GM03348 (cell line): ENCODE measurements at regions not wholly inside any gene's neighbourhood (a gene's known extent, or its start where the extent isn't known, plus 50 kb on each side); places are given as distances from the start of the nearest gene placed in this dataset.
"Not testable (repeated sequence)": the region's sequence is repeated elsewhere in the genome, so short reads cannot be mapped to it uniquely, and the experiment has no call there.

ENCODE experiments used
- DNase-seq: peaks from one replicate; pipeline ENCODE4 v3.0.0; 2012; ENCODE audit warnings: low spot score

DNA sequence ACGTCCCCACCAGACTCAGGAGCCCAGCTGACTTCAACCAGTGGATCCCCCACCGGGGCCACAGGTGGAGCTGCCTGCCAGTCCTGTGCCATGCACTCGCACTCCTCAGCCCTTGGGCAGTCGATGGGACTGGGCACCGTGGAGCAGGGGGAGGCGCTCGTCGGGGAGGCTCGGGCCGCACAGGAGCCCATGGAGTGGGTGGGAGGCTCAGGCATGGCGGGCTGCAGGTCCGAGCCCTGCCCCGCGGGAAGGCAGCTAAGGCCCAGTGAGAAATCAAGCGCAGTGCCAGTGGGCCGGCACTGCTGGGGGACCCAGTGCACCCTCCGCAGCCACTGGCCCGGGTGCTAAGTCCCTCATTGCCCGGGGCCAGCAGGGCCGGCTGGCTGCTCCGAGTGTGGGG lies 52.3 kb upstream of the LRRC30 start:
- not testable (repeated sequence) for DNase-seq

DNA sequence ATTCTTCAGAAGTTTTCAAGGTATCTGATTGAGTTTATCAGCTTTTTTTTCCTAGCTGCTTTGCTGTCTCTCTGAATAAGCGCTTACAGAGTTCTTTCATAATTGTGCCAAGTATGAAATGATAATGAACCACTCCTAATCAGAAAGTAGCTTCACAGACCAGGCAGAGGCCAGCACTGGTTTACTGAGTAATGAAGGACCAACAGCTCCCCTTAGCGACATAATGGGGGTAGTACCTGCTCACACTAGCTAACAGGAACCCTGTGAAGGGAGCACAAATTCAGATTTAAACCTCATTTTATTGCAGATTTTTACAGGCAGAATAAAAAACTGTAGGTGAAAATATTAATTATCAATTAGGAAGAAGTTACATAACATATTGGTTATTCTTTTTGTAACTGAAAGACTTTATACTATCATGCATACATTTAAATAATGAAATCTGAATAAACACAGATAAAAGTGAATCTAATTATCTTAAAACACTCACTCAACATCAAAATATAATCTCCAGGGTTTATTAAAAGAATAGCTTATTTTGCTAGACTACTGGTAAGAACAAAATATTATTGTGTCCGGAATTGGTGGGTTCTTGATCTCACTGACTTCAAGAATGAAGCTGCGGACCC lies 53.7 kb upstream of the LRRC30 start:
- DNase-seq: peak; percentile 87

DNA sequence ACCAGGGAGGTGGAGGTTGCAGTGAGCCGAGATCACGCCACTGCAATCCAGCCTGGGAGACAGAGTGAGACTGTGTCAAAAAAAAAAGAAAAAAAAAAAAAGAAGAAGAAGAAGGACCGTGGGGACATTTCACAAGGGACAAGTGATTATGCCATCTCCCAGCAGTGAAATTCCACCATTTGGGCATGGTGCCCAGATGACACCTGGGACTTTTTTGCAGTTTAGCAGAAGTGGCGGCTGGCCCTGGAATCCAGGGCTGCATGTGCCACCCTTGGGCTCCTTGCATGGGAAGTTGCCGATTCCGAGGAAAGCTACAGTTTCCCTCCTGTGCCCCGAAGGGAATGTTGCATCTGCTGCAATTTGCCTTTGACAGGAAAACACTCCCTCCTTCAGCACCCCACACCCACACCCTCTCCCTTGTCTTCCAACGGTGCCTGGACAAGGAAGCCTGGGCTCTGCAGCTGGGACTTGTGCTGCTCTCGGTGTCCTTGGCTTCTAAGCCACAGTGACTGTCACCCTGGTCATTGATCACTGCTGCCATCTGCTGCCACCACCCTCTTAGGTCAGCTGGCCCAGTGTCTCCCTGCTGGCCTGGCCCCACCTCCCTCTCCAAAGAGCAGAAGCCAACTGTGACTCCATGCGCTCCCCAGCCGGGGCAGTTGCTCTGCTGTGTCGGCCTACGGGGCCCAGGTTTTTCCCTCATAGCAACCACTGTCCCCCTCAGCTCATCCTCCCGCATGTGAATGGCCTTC lies 56.4 kb upstream of the LRRC30 start:
- DNase-seq: no peak

DNA sequence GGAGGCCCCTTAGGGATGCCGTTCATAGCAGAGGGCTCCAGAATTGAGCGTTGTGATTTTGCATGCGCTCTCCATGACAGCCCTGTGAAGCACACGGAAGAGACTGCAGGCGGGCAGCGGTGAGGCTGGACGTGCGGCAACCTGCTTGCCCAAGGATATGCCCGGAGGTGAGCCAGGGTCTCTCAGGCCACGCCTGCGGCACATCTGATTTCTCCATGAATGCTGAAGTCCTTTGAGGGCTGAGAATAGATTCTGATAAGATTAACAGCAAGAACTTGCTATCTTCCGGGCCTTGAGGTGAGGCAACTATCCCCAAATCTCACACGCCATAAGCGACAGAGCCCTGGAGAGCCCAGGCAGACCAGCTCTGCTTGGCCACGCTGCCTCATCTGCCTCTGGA lies 55.6 kb upstream of the LAMA1 start:
- no peak for DNase-seq

DNA sequence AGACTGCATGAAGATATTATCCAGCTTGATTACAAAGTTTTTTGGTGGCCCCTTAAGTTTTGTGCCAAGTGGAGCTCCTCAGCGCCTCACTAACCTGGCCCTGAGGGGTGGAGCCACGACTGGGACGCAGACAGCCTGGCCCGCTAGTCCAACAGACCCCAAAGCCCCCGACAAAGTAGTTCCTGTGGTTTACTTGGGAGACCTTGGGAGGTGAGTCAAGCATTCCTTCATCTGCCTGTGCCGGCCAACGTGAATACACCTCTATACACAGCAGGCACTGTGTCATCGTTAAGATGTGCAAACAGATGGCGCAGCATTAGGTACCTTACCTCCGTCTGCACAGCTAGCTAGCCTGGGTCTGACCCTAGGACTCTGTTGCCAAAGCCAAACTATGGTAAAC lies 55.0 kb upstream of the LAMA1 start:
- no peak for DNase-seq

DNA sequence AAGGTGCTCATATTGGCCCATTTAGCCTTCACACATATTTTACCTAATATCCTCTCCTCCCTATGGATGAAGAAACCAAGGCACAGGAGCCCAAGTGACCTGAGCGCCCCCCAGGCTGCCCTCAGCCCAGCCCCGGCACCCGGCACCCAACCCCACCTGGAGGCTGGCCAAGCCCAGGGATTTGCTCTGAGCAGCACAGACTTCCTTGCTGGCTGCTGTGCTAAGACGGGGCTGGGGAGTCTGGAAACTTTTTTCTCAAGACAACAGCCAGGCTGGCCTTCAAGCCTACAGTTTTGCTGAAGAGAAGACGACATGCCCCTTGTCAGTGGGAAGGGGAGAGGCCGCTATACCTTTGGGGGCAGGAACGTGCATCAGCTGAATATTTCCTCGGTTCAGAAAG lies 52.7 kb upstream of the LAMA1 start:
- no peak for DNase-seq

DNA sequence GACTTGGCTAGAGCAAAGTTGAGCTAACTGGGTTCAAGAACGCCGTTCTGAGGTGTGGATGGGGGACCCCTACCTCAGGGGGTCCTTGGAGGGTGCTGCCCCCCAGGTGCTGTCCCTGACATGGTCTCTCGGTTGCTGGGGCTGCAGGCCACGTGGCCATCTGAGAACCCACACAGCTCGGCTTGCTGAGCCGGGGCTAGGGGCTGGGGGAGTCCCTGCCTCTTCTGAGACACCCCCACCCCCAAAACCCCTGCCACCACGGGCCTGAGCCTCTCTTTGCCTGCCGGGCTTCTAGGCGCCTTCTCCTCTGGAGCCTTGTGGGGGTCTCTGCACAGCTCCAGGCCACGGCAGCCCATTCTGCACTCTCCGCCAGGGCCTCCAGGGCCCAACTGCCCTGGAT lies 52.0 kb upstream of the LAMA1 start:
- no peak for DNase-seq

DNA sequence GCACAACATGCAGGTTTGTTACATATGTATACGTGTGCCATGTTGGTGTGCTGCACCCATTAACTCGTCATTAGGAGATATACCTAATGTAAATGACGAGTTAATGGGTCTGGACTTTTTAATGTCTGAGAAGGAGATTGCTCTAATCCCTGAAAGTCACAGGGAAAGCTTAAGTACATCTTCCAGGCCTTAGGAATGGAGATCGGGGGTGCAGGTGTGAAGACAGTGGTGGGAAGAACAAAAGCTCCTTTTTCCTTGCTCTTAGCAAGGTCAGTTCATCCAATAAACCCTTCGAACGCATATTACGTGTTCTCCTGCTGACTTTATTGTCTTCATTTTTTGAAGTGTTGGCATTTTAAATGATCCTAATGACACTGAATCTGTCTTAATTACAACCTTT lies 50.8 kb upstream of the LAMA1 start:
- DNase-seq: no peak
